ENCODE measurements at regions not wholly inside any gene's neighbourhood (a gene's known extent, or its start where the extent isn't known, plus 50 kb on each side); places are given as distances from the start of the nearest gene placed in this dataset.

- H3K4me3 ChIP-seq (ENCODE audit: low read length in 3 of 3): no peak overlapping the region
- TF ChIP-seq, protein P1, sequence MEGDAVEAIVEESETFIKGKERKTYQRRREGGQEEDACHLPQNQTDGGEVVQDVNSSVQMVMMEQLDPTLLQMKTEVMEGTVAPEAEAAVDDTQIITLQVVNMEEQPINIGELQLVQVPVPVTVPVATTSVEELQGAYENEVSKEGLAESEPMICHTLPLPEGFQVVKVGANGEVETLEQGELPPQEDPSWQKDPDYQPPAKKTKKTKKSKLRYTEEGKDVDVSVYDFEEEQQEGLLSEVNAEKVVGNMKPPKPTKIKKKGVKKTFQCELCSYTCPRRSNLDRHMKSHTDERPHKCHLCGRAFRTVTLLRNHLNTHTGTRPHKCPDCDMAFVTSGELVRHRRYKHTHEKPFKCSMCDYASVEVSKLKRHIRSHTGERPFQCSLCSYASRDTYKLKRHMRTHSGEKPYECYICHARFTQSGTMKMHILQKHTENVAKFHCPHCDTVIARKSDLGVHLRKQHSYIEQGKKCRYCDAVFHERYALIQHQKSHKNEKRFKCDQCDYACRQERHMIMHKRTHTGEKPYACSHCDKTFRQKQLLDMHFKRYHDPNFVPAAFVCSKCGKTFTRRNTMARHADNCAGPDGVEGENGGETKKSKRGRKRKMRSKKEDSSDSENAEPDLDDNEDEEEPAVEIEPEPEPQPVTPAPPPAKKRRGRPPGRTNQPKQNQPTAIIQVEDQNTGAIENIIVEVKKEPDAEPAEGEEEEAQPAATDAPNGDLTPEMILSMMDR (IDR thresholded peaks at IDR 0.05; ENCODE audit: borderline replicate concordance, extremely low read depth, insufficient read depth): no peak
- no peaks in the 10 kb centered on the region for H3K36me3 ChIP-seq (ENCODE audit: control insufficient read depth in 2 of 3, insufficient read depth in 3 of 3, low read length in 3 of 3)
- H3K9ac ChIP-seq (ENCODE audit: low read length in 3 of 3): no peak overlapping the region
- FAIRE-seq: no peak
- H3K4me1 ChIP-seq (ENCODE audit: control insufficient read depth in 2 of 3, insufficient read depth in 2 of 3, low read depth in 1 of 3, low read length in 3 of 3): no peaks in the 10 kb centered on the region
- peaks cover 0 to 2% (median 0%) of the 10 kb centered on the region in 3 donors for H3K9me3 ChIP-seq (ENCODE audit: control insufficient read depth in 2 of 3, insufficient read depth in 1 of 3, low read length in 3 of 3)
- no peaks in the 10 kb centered on the region for H3K27me3 ChIP-seq (ENCODE audit: control insufficient read depth, insufficient read depth, low read length)
- H3K27ac ChIP-seq (ENCODE audit: low read depth in 2 of 2, low read length in 2 of 2): no peak overlapping the region
- no peak for DNase-seq
- intact Hi-C loops (cut with DNase I): no loop called here
These were observed 118.4 kb downstream of the LRRC30 start for GRCh38 chr18:7349181-7349837.

- intact Hi-C loops (cut with DNase I): no loop called here
- H3K36me3 ChIP-seq (ENCODE audit: control insufficient read depth in 2 of 3, insufficient read depth in 3 of 3, low read length in 3 of 3): no peaks in the 10 kb centered on the region
- H3K9me3 ChIP-seq (ENCODE audit: control insufficient read depth in 2 of 3, insufficient read depth in 1 of 3, low read length in 3 of 3): no peaks in the 10 kb centered on the region
- no peaks in the 10 kb centered on the region for H3K27me3 ChIP-seq (ENCODE audit: control insufficient read depth, insufficient read depth, low read length)
- no peak overlapping the region for H3K9ac ChIP-seq (ENCODE audit: low read length in 3 of 3)
- no peak overlapping the region for H3K27ac ChIP-seq (ENCODE audit: low read depth in 2 of 2, low read length in 2 of 2)
- TF ChIP-seq, protein P1 (IDR thresholded peaks at IDR 0.05; ENCODE audit: borderline replicate concordance, extremely low read depth, insufficient read depth): no peak
- no peaks in the 10 kb centered on the region for H3K4me1 ChIP-seq (ENCODE audit: control insufficient read depth in 2 of 3, insufficient read depth in 2 of 3, low read depth in 1 of 3, low read length in 3 of 3)
- DNase-seq: no peak
- FAIRE-seq: no peak
- H3K4me3 ChIP-seq (ENCODE audit: low read length in 3 of 3): no peak overlapping the region
These were observed 128.3 kb downstream of the LRRC30 start for GRCh38 chr18:7358989-7359726.

DNA sequence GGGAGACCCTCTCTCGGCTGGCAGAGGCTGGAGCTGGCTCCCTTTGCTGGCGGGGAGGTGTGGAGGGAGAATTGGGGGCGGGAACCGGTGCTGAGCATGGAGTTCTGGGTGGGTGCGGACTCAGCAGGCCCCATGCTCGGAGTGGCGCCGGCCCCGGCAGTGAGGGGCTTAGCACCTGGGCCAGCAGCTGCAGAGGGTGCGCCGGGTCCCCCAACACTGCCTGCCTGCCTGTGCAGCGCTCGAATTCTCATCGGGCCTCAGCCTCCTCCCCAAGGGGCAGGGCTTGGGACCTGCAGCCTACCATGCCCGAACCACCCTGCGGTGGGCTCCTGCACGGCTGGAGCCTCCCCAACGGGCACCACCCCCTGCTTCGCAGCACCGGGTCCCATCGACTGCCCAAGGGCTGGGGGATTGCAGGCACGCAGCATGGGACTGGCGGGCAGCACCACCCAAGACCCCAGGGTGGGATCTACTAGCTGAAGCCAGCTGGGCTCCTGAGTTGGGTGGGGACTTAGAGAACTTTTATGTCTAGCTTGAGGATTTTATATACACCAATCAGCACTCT lies 129.8 kb downstream of the LRRC30 start:
- Histone ChIP-seq H3K27me3 (ENCODE audit: control insufficient read depth, insufficient read depth, low read length) (no peaks in the 10 kb centered on the region), H3K4me1 (ENCODE audit: control insufficient read depth in 2 of 3, insufficient read depth in 2 of 3, low read depth in 1 of 3, low read length in 3 of 3) (no peaks in the 10 kb centered on the region), H3K27ac (ENCODE audit: low read depth in 2 of 2, low read length in 2 of 2) (no peak overlapping the region), H3K9me3 (ENCODE audit: control insufficient read depth in 2 of 3, insufficient read depth in 1 of 3, low read length in 3 of 3) (no peaks in the 10 kb centered on the region), H3K36me3 (ENCODE audit: control insufficient read depth in 2 of 3, insufficient read depth in 3 of 3, low read length in 3 of 3) (no peaks in the 10 kb centered on the region), H3K9ac (ENCODE audit: low read length in 3 of 3) (no peak overlapping the region), H3K4me3 (ENCODE audit: low read length in 3 of 3) (no peak overlapping the region)
- FAIRE-seq (no peak), DNase-seq (no peak)
- intact Hi-C loops (cut with DNase I): no loop called here
- TF ChIP-seq, protein P1 (IDR thresholded peaks at IDR 0.05; ENCODE audit: borderline replicate concordance, extremely low read depth, insufficient read depth): no peak
